GM19240 (cell line): ENCODE measurements at regions not wholly inside any gene's neighbourhood (a gene's known extent, or its start where the extent isn't known, plus 50 kb on each side); places are given as distances from the start of the nearest gene placed in this dataset.

Experiments
- DNase-seq: peaks from one replicate; pipeline ENCODE4 v3.0.0; 2011; ENCODE audit warnings: low spot score; ENCODE audit not compliant: insufficient read length

DNA sequence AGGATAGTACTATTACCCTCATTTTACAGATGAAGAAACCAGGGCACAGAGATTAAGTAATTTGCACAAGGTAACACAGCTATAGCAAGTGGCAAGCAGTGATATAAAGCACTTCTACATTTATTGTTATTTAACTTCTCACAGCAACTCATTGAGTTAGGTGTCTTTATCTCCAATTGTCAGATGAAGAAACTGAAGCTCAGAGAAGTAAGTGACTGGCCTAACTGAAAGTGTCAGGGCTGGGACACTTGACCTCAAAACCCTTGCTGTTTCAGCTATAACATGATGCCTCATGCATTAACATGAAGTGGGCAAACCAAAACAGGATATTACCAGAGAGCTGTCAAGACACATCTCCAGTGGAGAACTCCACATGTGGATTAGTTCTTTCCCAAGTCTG, 65.8 kb upstream of the LEKR1 start:
- DNase-seq = peak; percentile 18

DNA sequence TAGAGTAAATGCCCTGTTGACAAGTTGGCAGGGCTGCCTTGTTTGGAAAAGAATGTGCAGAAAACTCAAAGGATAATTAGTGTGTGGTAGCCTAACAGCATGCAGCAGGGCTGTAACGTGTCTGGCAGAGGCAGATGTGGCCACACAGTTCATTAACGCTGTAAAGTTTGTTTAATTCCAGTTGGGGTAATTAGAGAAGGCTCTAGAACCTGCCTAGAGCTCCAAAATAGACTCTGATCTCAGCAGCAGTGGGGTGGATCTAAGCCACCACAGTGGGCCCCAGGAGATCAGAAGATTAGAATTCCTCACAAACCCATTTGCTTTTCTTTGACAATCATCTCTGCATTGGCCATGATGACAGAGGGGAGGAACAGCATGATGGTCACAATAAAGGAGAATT, 65.1 kb upstream of the LEKR1 start:
- no peak for DNase-seq

DNA sequence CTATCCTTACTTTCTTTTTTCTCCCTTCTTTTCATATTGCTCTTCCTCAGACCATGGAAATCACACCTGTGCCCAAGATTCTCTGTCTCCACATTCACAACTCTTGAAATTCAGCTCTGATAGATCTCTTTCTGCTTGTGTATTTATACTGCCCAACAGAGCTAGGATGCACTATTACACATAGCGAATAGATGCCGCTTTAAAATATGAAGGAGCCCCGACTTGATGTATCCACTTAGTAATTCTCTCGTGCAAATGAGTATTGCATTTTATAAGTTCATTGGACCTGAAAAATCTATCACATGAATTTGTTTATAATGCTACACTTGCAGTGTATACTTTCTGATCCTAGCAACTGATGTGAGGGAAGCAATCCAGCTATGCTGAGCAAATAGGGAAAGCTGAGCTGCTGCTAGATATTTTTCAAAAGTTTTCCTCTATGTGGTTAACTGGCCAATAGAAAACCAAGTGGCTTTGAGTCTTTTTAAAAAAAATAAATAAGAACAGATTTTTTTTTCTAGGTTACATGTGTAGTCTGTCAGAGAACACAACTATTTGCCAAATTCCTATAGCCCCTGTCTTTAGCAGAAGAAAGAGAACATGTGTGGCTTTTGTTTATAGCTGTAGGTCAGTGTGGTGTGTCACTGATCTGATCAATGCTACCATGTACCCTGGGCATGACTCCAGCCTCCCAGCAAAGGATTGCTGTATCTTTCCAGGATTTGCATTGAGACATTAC, 64.3 kb upstream of the LEKR1 start:
- no peak for DNase-seq

- no peak for DNase-seq
Measured at GRCh38 chr3:156762631-156763185, 63.4 kb upstream of the LEKR1 start.

GRCh38 chr3:156763386-156763785, 62.8 kb upstream of the LEKR1 start:
- DNase-seq = no peak

DNA sequence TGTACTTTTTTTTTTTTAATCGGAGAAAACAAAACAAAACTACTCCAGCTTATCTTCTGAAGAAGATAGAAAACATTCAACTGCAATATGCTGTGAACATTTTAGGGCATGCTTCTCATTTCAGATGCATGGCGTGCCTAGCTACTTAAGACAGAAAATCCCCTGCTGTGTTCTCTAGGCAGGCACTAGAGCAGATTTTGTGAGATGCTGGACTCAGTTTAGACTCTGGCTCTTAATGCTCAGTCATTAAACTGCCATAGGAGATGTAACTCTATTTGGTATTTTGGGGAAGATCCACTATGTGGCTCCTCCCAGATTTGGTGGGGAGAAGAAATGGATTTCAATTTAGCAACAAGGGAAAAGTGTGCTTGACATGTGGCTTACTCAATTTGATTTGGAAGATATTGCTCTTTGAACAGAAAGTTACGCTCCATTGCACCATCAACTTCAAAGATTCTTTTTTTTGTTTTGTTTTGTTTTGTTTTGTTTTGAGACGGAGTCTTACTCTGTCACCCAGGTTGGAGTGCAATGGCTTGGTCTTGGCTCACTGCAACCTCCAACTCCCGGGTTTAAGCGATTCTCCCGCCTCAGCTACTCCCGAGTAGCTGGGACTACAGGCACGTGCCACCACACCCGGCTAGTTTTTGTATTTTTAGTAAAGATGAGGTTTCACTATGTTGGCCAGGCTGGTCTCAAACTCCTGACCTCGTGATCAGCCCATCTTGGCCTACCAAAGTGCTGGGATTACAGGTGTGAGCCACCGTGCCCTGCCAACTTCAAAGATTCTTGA, 62.0 kb upstream of the LEKR1 start:
- no peak for DNase-seq

- DNase-seq = no peak
Measured at GRCh38 chr3:156764751-156765150, 61.4 kb upstream of the LEKR1 start.

DNA sequence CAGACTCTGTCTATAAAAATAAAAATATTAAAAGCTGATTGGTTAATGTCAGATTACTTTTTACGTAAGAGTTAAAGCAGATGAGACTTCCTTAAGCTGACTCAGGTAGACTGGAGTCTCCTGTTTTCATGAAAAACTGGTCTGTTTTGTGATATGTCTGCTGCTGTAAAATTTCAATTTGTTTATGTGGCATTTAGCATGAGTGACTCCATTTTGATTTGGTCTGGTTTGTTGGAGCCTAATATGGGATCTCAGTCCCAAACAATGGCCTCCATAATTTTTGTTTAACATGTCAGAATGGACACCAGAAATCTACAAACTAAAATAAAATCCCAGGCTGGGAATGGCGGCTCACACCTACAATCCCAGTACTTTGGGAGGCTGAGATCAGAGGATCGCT, 57.8 kb upstream of the LEKR1 start:
- no peak for DNase-seq

DNA sequence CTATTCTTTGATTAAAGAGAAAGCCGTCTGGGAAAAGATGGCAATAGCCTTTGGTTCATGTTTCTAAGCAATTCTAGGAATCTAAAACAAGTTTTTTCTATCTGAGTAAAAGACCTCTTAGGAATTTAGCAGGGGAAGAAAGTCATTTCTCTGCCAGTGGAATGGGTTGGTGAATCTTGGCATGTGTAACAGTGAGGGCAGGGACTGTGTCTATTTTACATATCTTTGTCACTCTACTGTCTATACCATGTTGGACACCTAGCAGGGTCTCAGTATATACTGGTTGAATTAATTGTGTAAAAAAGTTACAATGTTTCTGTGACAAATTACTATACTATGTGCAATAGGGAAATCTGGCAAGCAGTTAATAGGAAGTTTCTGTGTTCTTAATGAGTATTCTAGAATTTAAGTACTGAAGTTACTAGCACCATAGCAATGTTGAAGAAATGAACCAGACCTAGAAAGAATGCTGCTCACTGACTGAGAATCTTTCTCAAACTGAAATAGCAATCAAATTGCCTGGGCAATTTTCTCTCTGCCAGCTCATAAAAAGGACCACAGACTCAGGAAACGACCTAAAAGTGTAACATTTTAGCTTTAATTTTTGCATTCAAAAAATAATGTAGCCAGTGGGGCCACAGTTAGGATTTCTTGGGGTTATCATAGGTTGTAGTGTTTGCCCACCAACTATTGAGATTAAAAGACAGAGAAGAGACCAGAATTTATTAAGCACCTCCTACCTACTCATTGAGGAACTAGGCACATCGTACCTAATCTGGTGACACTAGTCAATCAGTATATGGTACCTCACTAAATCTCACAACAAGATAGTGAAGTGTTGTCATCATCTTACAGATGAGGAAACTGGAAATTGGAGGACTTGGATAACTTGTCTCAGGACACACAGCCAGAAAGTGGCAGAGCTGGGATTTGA, 56.2 kb upstream of the LEKR1 start:
- DNase-seq = no peak

- DNase-seq = no peak
Measured at GRCh38 chr3:156770699-156771414, 55.3 kb upstream of the LEKR1 start.

DNA sequence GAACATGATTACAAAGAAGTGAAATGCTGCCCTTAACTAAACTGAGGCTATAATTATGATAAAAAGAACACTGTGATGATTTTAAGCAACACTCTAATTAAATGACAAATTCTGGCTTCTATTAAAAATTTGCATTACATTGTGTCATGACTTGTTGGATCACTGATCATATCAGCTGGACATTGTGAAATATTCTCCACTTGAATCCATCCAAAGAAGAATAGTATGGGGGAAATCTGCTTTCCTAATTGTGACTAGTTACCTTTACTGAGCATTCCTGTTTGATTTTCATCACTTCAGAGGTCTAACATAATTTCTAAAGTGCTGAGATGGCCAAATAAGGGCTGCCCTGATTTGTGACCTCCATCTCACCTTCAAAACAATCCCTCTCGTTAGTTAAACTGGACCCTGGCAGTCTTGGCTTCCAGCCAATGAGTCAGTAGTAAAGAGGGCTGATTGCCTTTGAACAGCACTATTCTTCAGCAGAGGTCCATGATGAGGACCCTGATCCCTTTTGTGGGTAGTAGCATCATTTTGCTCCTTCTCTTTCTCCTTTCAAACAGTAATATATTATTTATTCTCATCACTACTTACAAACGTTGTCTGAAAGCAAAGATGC, 53.5 kb upstream of the LEKR1 start:
- DNase-seq = no peak

DNA sequence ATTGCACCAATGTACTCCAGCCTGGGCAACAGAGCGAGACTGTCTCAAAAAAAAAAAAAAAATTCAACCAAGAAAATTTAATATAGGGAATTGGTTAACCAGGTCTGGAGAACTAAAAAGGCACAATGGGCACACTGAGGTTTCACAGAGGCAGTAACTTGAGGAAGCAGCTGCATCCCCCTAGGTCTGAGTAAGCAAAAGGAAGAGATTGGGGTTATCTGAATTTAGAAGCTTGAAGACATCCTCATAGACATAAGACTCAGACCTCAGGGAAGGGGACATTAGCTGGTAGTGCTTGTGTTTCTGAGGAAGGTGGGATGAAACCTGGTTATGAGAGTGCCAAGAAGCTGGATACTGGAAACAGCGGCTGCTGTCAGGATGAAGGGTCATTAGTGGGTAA, 50.1 kb upstream of the LEKR1 start:
- DNase-seq = no peak
